K562 (cell line): ENCODE measurements at regions not wholly inside any gene's neighbourhood (a gene's known extent, or its start where the extent isn't known, plus 50 kb on each side); places are given as distances from the start of the nearest gene placed in this dataset.

Source experiments
- CSDE1 ChIP-seq, 2 experiments: fragments of 450-650 bp; IDR thresholded peaks; 2 replicates each; pipeline ENCODE4 v1.6.1; 2016; ENCODE audit warnings: mild to moderate bottlenecking in 1 of 2
- GABPB1 ChIP-seq: sonication (generic); formaldehyde crosslinking; IDR thresholded peaks from 2 replicates; pipeline ENCODE4 v1.8.0; 2022; ENCODE audit warnings: mild to moderate bottlenecking, missing genetic modification reagents
- GTF2F1 ChIP-seq: IDR thresholded peaks from 2 replicates; pipeline ENCODE4 v1.6.1; 2011; ENCODE audit warnings: low read depth, low read length, improper control_type of control experiment
- PATZ1 ChIP-seq: fragments of 250-450 bp; sonication (Bioruptor Pico); IDR thresholded peaks from 2 replicates; pipeline ENCODE4 v1.5.0; 2020; ENCODE audit warnings: mild to moderate bottlenecking, borderline replicate concordance
- ZBTB34 ChIP-seq: fragments of 250-450 bp; sonication (Bioruptor Pico); IDR thresholded peaks from 2 replicates; pipeline ENCODE4 v1.8.0; 2021; ENCODE audit warnings: mild to moderate bottlenecking, moderate library complexity
- ZNF318 ChIP-seq, 2 experiments: fragments of 450-650 bp; IDR thresholded peaks; 2 replicates each; pipeline ENCODE4 v1.6.1; 2016; ENCODE audit warnings: mild to moderate bottlenecking in 2 of 2, borderline replicate concordance in 1 of 2, low read depth in 1 of 2, moderate library complexity in 1 of 2

GRCh38 chr18:70411307-70411706, 122.5 kb downstream of the SOCS6 start (continued):
- TF ChIP-seq ZBTB34 (no peak), ZNF318 (IDR thresholded peaks at IDR 0.05; ENCODE audit: borderline replicate concordance in 1 of 2, low read depth in 1 of 2) (no peak), CSDE1 (IDR thresholded peaks at IDR 0.05) (no peak), PATZ1 (CRISPR knock-in tag) (no peak), GABPB1 (no peak), GTF2F1 (no peak)
